ENCODE measurements at regions not wholly inside any gene's neighbourhood (a gene's known extent, or its start where the extent isn't known, plus 50 kb on each side); places are given as distances from the start of the nearest gene placed in this dataset.

GRCh38 chr5:4984461-4984860 is 155.7 kb upstream of the ADAMTS16 start:
- Histone ChIP-seq H4K8ac (replicated peaks; ENCODE audit: insufficient read length, low read depth, low read length) (no peak overlapping the region), H4K20me1 (ENCODE audit: control insufficient read depth, insufficient read depth, insufficient read length) (no peaks in the 10 kb centered on the region), H3K14ac (ENCODE audit: insufficient read depth, low read length) (no peak overlapping the region), H3K4ac (ENCODE audit: low read depth, low read length) (no peak overlapping the region), H2BK120ac (ENCODE audit: low read depth, low read length, poor library complexity, severe bottlenecking) (no peak overlapping the region), H2AFZ (ENCODE audit: low read length) (no peak overlapping the region), H2BK5ac (ENCODE audit: insufficient read length, low read length) (no peak overlapping the region), H3K18ac (ENCODE audit: insufficient read length, low read depth, low read length) (no peak overlapping the region), H2BK15ac (ENCODE audit: low read depth, low read length) (no peak overlapping the region), H3K4me2 (ENCODE audit: insufficient read depth, insufficient read length, low read length) (no peak overlapping the region), H4K5ac (ENCODE audit: insufficient read length, low read depth, low read length) (no peak overlapping the region), H3K23ac (ENCODE audit: insufficient read length, low read depth, low read length) (no peak overlapping the region), H2AK5ac (ENCODE audit: insufficient read length, low read length) (no peak overlapping the region), H3T11ph (ENCODE audit: low read length) (no peak overlapping the region), H3K79me1 (ENCODE audit: insufficient read depth, low read depth, low read length, poor library complexity, severe bottlenecking) (no peaks in the 10 kb centered on the region), H3K9me3 (ENCODE audit: control insufficient read depth, low read depth, low read length) (no peaks in the 10 kb centered on the region), H3K9ac (ENCODE audit: extremely low read depth, insufficient read length, low read length) (no peak overlapping the region), H4K91ac (ENCODE audit: insufficient read length, low read depth, low read length) (no peak overlapping the region), H2BK20ac (ENCODE audit: low read depth, low read length, poor library complexity, severe bottlenecking) (no peak overlapping the region), H3K4me1 (ENCODE audit: insufficient read depth, low read length) (no peaks in the 10 kb centered on the region), H3K56ac (ENCODE audit: insufficient read length, low read depth, low read length) (no peak overlapping the region), H3K23me2 (ENCODE audit: insufficient read length, low read depth, low read length, poor library complexity, severe bottlenecking) (no peaks in the 10 kb centered on the region), H3K27ac (ENCODE audit: insufficient read length, low read depth, low read length) (no peak overlapping the region), H3K79me2 (ENCODE audit: insufficient read depth, low read length) (no peaks in the 10 kb centered on the region), H3K27me3 (ENCODE audit: insufficient read depth, low read length) (no peaks in the 10 kb centered on the region), H2BK12ac (ENCODE audit: insufficient read length, low read depth, low read length) (no peak overlapping the region)
- H3K36me3 Mint-ChIP-seq (ENCODE audit: insufficient read depth in 1 of 3, low read depth in 3 of 3): no peaks in the 10 kb centered on the region
- H3K27me3 Mint-ChIP-seq (ENCODE audit: low read depth): peaks cover 1% of the 10 kb centered on the region; the same call in 1 of the 2 replicates
- TF ChIP-seq CTCF (conservative IDR thresholded peaks at IDR 0.05): no peak
- no peak for DNase-seq
- no CpG with 5 or more reads among the region's 1 CpG for WGBS (ENCODE audit: extremely low coverage, insufficient read length, low lambda C conversion rate)
- no peak overlapping the region for H3K27ac Mint-ChIP-seq
- H3K4me1 Mint-ChIP-seq: no peaks in the 10 kb centered on the region
- H3K4me3 Mint-ChIP-seq: no peak overlapping the region
- no peaks in the 10 kb centered on the region for H3K9me3 Mint-ChIP-seq

Measured in H9 (cell line).